Neural cell (in vitro differentiated cells): ENCODE measurements at regions not wholly inside any gene's neighbourhood (a gene's known extent, or its start where the extent isn't known, plus 50 kb on each side); places are given as distances from the start of the nearest gene placed in this dataset.

Experiments
- H2AFZ ChIP-seq: fragments of 200-600, 300-800 bp; sonication (generic), shearing (Covaris generic); 2 replicates; pipeline ENCODE4 v1.6.0; 2014; ENCODE audit warnings: low read depth, mild to moderate bottlenecking, antibody characterized with exemption, low read length, moderate library complexity
- H3F3A ChIP-seq: fragments of 200-600 bp; shearing (Covaris generic); 2 replicates; pipeline ENCODE4 v1.6.1; 2016; ENCODE audit warnings: mild to moderate bottlenecking, moderate library complexity, mixed read lengths, antibody characterized with exemption, low read length; ENCODE audit not compliant: insufficient read depth, poor library complexity, severe bottlenecking
- H3K27ac ChIP-seq: fragments of 200-600, 300-800 bp; sonication (generic), shearing (Covaris generic); 2 replicates; pipeline ENCODE4 v1.5.1; 2014; ENCODE audit warnings: mild to moderate bottlenecking, low read length, moderate library complexity
- H3K27me3 ChIP-seq: fragments of 300-800, 200-600 bp; sonication (generic), shearing (Covaris generic); 2 replicates; pipeline ENCODE4 v1.6.0; 2014; ENCODE audit warnings: mild to moderate bottlenecking, low read depth, low read length, moderate library complexity; ENCODE audit not compliant: insufficient read depth
- H3K36me3 ChIP-seq: fragments of 300-800, 200-600 bp; sonication (generic), shearing (Covaris generic); 2 replicates; pipeline ENCODE4 v1.5.1; 2014; ENCODE audit warnings: mild to moderate bottlenecking, antibody characterized with exemption, low read length, moderate library complexity; ENCODE audit not compliant: insufficient read depth
- H3K4me2 ChIP-seq: fragments of 300-800, 200-600 bp; sonication (generic), shearing (Covaris generic); 2 replicates; pipeline ENCODE4 v1.6.0; 2014; ENCODE audit warnings: mild to moderate bottlenecking, low read length
- H3K4me3 ChIP-seq: fragments of 300-800, 200-600 bp; sonication (generic), shearing (Covaris generic); 2 replicates; pipeline ENCODE4 v1.5.1; 2014; ENCODE audit warnings: mild to moderate bottlenecking, low read length, moderate library complexity
- H3K79me2 ChIP-seq: fragments of 200-600 bp; shearing (Covaris generic); replicated peaks from 2 replicates; pipeline ENCODE4 v1.6.0; 2014; ENCODE audit warnings: mild to moderate bottlenecking, low read length, moderate library complexity; ENCODE audit not compliant: insufficient read depth
- H3K9ac ChIP-seq: fragments of 300-800, 200-600 bp; sonication (generic), shearing (Covaris generic); 2 replicates; pipeline ENCODE4 v1.6.1; 2016; ENCODE audit warnings: mild to moderate bottlenecking, low read length, mixed read lengths
- H3K9me2 ChIP-seq: fragments of 200-600 bp; shearing (Covaris generic); 2 replicates; pipeline ENCODE4 v1.6.1; 2016; ENCODE audit warnings: mild to moderate bottlenecking, low read length, mixed read lengths; ENCODE audit not compliant: insufficient read depth
- H3K9me3 ChIP-seq: fragments of 200-600, 300-800 bp; sonication (generic), shearing (Covaris generic); 2 replicates; pipeline ENCODE4 v1.6.1; 2016; ENCODE audit warnings: mild to moderate bottlenecking, mixed run types, low read length, moderate library complexity, mixed read lengths
- H4K20me1 ChIP-seq: fragments of 200-600 bp; shearing (Covaris generic); 2 replicates; pipeline ENCODE4 v1.6.1; 2016; ENCODE audit warnings: mild to moderate bottlenecking, mixed run types; ENCODE audit not compliant: insufficient read depth
- CTCF ChIP-seq: fragments of 450-650 bp; IDR thresholded peaks from 2 replicates; pipeline ENCODE4 v1.5.1; 2014; ENCODE audit warnings: antibody characterized with exemption, mild to moderate bottlenecking, moderate library complexity; ENCODE audit not compliant: poor library complexity, severe bottlenecking
- EP300 ChIP-seq: fragments of 450-650 bp; conservative IDR thresholded peaks from 2 replicates; pipeline ENCODE4 v1.6.1; 2014; ENCODE audit warnings: antibody characterized with exemption, mild to moderate bottlenecking, moderate library complexity; ENCODE audit not compliant: poor library complexity, severe bottlenecking
- EZH2 ChIP-seq: fragments of 200-600, 300-800 bp; shearing (Covaris generic), sonication (generic); IDR thresholded peaks from 2 replicates; pipeline ENCODE4 v1.6.1; 2014; ENCODE audit warnings: antibody characterized with exemption, low read length, borderline replicate concordance, mild to moderate bottlenecking; ENCODE audit not compliant: insufficient read depth, poor library complexity, severe bottlenecking
- MXI1 ChIP-seq: fragments of 450-650 bp; conservative IDR thresholded peaks from 2 replicates; pipeline ENCODE4 v1.6.1; 2014; ENCODE audit warnings: antibody characterized with exemption, mild to moderate bottlenecking; ENCODE audit not compliant: poor library complexity, severe bottlenecking
- POLR2AphosphoS5 ChIP-seq: IDR thresholded peaks from 2 replicates; pipeline ENCODE4 v1.6.1; 2012
- RAD21 ChIP-seq: fragments of 450-650 bp; conservative IDR thresholded peaks from 2 replicates; pipeline ENCODE4 v1.6.1; 2014; ENCODE audit warnings: antibody characterized with exemption, mild to moderate bottlenecking, moderate library complexity
- REST ChIP-seq: IDR thresholded peaks from 2 replicates; pipeline ENCODE4 v1.6.1; 2012; ENCODE audit warnings: borderline replicate concordance
- SMC3 ChIP-seq: fragments of 450-650 bp; conservative IDR thresholded peaks from 2 replicates; pipeline ENCODE4 v1.6.1; 2014; ENCODE audit warnings: antibody characterized with exemption, mild to moderate bottlenecking, moderate library complexity; ENCODE audit not compliant: poor library complexity
- TAF1 ChIP-seq: IDR thresholded peaks from 2 replicates; pipeline ENCODE4 v1.6.1; 2012; ENCODE audit warnings: low read depth

GRCh38 chr12:103093499-103094106 is 136.1 kb downstream of the ASCL1 start:
- Histone ChIP-seq H3F3A (no peaks in the 10 kb centered on the region), H3K4me3 (no peak overlapping the region), H3K27me3 (no peaks in the 10 kb centered on the region), H3K79me2 (no peaks in the 10 kb centered on the region), H2AFZ (no peak overlapping the region), H3K9me3 (no peaks in the 10 kb centered on the region), H3K9ac (no peak overlapping the region), H3K9me2 (no peaks in the 10 kb centered on the region), H3K27ac (no peak overlapping the region), H3K4me2 (no peak overlapping the region), H4K20me1 (no peaks in the 10 kb centered on the region), H3K36me3 (no peaks in the 10 kb centered on the region)
- no peak for TF ChIP-seq RAD21
- TF ChIP-seq SMC3, result no peak
- no peak for TF ChIP-seq POLR2AphosphoS5
- no peak for TF ChIP-seq CTCF
- no peak for TF ChIP-seq EZH2
- TF ChIP-seq MXI1, result no peak
- no peak for TF ChIP-seq EP300
- TF ChIP-seq TAF1, result no peak
- TF ChIP-seq REST, result no peak

- no peaks in the 10 kb centered on the region for H4K20me1 ChIP-seq
- no peak overlapping the region for H3K9ac ChIP-seq
- no peak overlapping the region for H3K27ac ChIP-seq
- H3K4me2 ChIP-seq, result no peak overlapping the region
- TF ChIP-seq MXI1, result no peak
- TF ChIP-seq SMC3, result no peak
- no peak for TF ChIP-seq TAF1
- no peak for TF ChIP-seq POLR2AphosphoS5
- no peak for TF ChIP-seq RAD21
- TF ChIP-seq CTCF, result no peak
- no peak for TF ChIP-seq EP300
- no peak for TF ChIP-seq EZH2
- TF ChIP-seq REST, result no peak
- H3K27me3 ChIP-seq, result no peaks in the 10 kb centered on the region
- H2AFZ ChIP-seq, result no peak overlapping the region
- no peaks in the 10 kb centered on the region for H3K9me2 ChIP-seq
- H3K4me3 ChIP-seq, result no peak overlapping the region
- H3F3A ChIP-seq, result no peaks in the 10 kb centered on the region
- H3K36me3 ChIP-seq, result no peaks in the 10 kb centered on the region
- peaks cover 6% of the 10 kb centered on the region for H3K9me3 ChIP-seq
- no peaks in the 10 kb centered on the region for H3K79me2 ChIP-seq
These were observed 140.0 kb downstream of the ASCL1 start for GRCh38 chr12:103097496-103097895.
